ENCODE measurements at regions not wholly inside any gene's neighbourhood (a gene's known extent, or its start where the extent isn't known, plus 50 kb on each side); places are given as distances from the start of the nearest gene placed in this dataset.
"Not testable (repeated sequence)": the region's sequence is repeated elsewhere in the genome, so short reads cannot be mapped to it uniquely, and the experiment has no call there.

- DNase-seq, result not testable (repeated sequence)
Measured at GRCh38 chr1:206256935-206257334, 53.6 kb downstream of the SRGAP2 start.

GRCh38 chr1:206261473-206261872 is 58.1 kb downstream of the SRGAP2 start:
- DNase-seq, result not testable (repeated sequence)

- DNase-seq, result not testable (repeated sequence)
Measured at GRCh38 chr1:206262424-206262823, 59.1 kb downstream of the SRGAP2 start.

- DNase-seq, result not testable (repeated sequence)
Measured at GRCh38 chr1:206264916-206265315, 61.6 kb downstream of the SRGAP2 start.

GRCh38 chr1:206271153-206271552 is 67.8 kb downstream of the SRGAP2 start:
- DNase-seq, result not testable (repeated sequence)

- DNase-seq, result not testable (repeated sequence)
Measured at GRCh38 chr1:206273104-206273503, 69.8 kb downstream of the SRGAP2 start.

GRCh38 chr1:206276143-206276542 is 72.8 kb downstream of the SRGAP2 start:
- DNase-seq, result not testable (repeated sequence)

GRCh38 chr1:206278683-206279082 is 75.3 kb downstream of the SRGAP2 start:
- DNase-seq, result not testable (repeated sequence)

GRCh38 chr1:206280683-206281082 is 77.3 kb downstream of the SRGAP2 start:
- DNase-seq, result not testable (repeated sequence)

GRCh38 chr1:206281912-206282654 is 78.7 kb downstream of the SRGAP2 start:
- DNase-seq, result not testable (repeated sequence)

GRCh38 chr1:206285024-206285960 is 82.0 kb downstream of the SRGAP2 start:
- not testable (repeated sequence) for DNase-seq

- not testable (repeated sequence) for DNase-seq
Measured at GRCh38 chr1:206287759-206288158, 84.4 kb downstream of the SRGAP2 start.

- DNase-seq, result not testable (repeated sequence)
Measured at GRCh38 chr1:206288453-206288852, 85.1 kb downstream of the SRGAP2 start.

- not testable (repeated sequence) for DNase-seq
Measured at GRCh38 chr1:206297145-206298031, 94.0 kb downstream of the SRGAP2 start.

- DNase-seq, result not testable (repeated sequence)
Measured at GRCh38 chr1:206298032-206298392, 94.7 kb downstream of the SRGAP2 start.

GRCh38 chr1:206299181-206299791 is 95.9 kb downstream of the SRGAP2 start:
- not testable (repeated sequence) for DNase-seq

- not testable (repeated sequence) for DNase-seq
Measured at GRCh38 chr1:206299942-206300341, 96.6 kb downstream of the SRGAP2 start.

- not testable (repeated sequence) for DNase-seq
Measured at GRCh38 chr1:206302056-206302455, 98.7 kb downstream of the SRGAP2 start.

GRCh38 chr1:206307442-206307841 is 104.1 kb downstream of the SRGAP2 start:
- not testable (repeated sequence) for DNase-seq

- not testable (repeated sequence) for DNase-seq
Measured at GRCh38 chr1:206310948-206311347, 107.6 kb downstream of the SRGAP2 start.

- not testable (repeated sequence) for DNase-seq
Measured at GRCh38 chr1:206311611-206312273, 108.4 kb downstream of the SRGAP2 start.

All from NCI-H2171 (cell line).